GM18498 (cell line): ENCODE measurements at regions not wholly inside any gene's neighbourhood (a gene's known extent, or its start where the extent isn't known, plus 50 kb on each side); places are given as distances from the start of the nearest gene placed in this dataset.
A peak's percentile ranks its signal among the peaks of the same experiment; 100 is the strongest.

Experiments
- ATAC-seq: cut with Tn5 transposase; IDR thresholded peaks from one replicate; pipeline ENCODE4 v1.9.1; 2021; ENCODE audit warnings: mild to moderate bottlenecking, moderate library complexity; ENCODE audit not compliant: unreplicated experiment

GRCh38 chr4:102439812-102440211 is 61.3 kb upstream of the NFKB1 start:
- ATAC-seq = no peak

GRCh38 chr4:102440498-102440897 is 60.7 kb upstream of the NFKB1 start:
- no peak for ATAC-seq

- ATAC-seq = no peak
These were observed 58.9 kb upstream of the NFKB1 start for GRCh38 chr4:102441978-102442911.

- no peak for ATAC-seq
These were observed 56.4 kb upstream of the NFKB1 start for GRCh38 chr4:102444752-102445151.

- no peak for ATAC-seq
These were observed 55.9 kb upstream of the NFKB1 start for GRCh38 chr4:102445213-102445612.

GRCh38 chr4:102447413-102447812 is 53.7 kb upstream of the NFKB1 start:
- no peak for ATAC-seq

- peak; percentile 80 for ATAC-seq
These were observed 51.3 kb upstream of the NFKB1 start for GRCh38 chr4:102449751-102450352.

- no peak for ATAC-seq
These were observed 49.9 kb upstream of the NFKB1 start for GRCh38 chr4:102451266-102451665.
